Hepatocyte (in vitro differentiated cells): ENCODE measurements at regions not wholly inside any gene's neighbourhood (a gene's known extent, or its start where the extent isn't known, plus 50 kb on each side); places are given as distances from the start of the nearest gene placed in this dataset.

Experiments
- DNase-seq: peaks from one replicate; pipeline ENCODE4 v3.0.0-alpha.2; 2016; ENCODE audit warnings: low spot score
- H2AFZ ChIP-seq: fragments of 200-600 bp; sonication (generic); 2 replicates; pipeline ENCODE4 v1.6.0; 2016; ENCODE audit warnings: antibody characterized with exemption, mild to moderate bottlenecking
- H3K27ac ChIP-seq: fragments of 200-600 bp; sonication (generic); 2 replicates; pipeline ENCODE4 v1.5.1; 2016; ENCODE audit warnings: mild to moderate bottlenecking
- H3K27me3 ChIP-seq: fragments of 200-600 bp; sonication (generic); 2 replicates; pipeline ENCODE4 v1.6.1; 2016
- H3K36me3 ChIP-seq: fragments of 200-600 bp; sonication (generic); replicated peaks from 2 replicates; pipeline ENCODE4 v1.5.1; 2016; ENCODE audit warnings: low read depth; ENCODE audit not compliant: insufficient read depth
- H3K4me1 ChIP-seq: fragments of 200-600 bp; sonication (generic); 2 replicates; pipeline ENCODE4 v1.5.1; 2016; ENCODE audit warnings: mild to moderate bottlenecking, moderate library complexity; ENCODE audit not compliant: insufficient read depth
- H3K4me2 ChIP-seq: fragments of 200-600 bp; sonication (generic); 2 replicates; pipeline ENCODE4 v1.6.0; 2016
- H3K4me3 ChIP-seq: fragments of 200-600 bp; sonication (generic); 2 replicates; pipeline ENCODE4 v1.5.1; 2016; ENCODE audit warnings: mild to moderate bottlenecking
- H3K79me2 ChIP-seq: fragments of 200-600 bp; sonication (generic); 2 replicates; pipeline ENCODE4 v1.6.0; 2017; ENCODE audit warnings: mild to moderate bottlenecking
- H3K9me2 ChIP-seq: fragments of 200-600 bp; sonication (generic); replicated peaks from 2 replicates; pipeline ENCODE4 v1.6.0; 2017; ENCODE audit warnings: mild to moderate bottlenecking; ENCODE audit not compliant: insufficient read depth
- H3K9me3 ChIP-seq: fragments of 200-600 bp; sonication (generic); 2 replicates; pipeline ENCODE4 v1.5.1; 2016; ENCODE audit warnings: low read depth, mild to moderate bottlenecking
- H4K20me1 ChIP-seq: fragments of 200-600 bp; sonication (generic); 2 replicates; pipeline ENCODE4 v1.6.0; 2016; ENCODE audit warnings: mild to moderate bottlenecking; ENCODE audit not compliant: insufficient read depth, poor library complexity, severe bottlenecking
- CTCF ChIP-seq: fragments of 200-600 bp; sonication (generic); IDR thresholded peaks from 2 replicates; pipeline ENCODE4 v1.5.1; 2016; ENCODE audit warnings: antibody characterized with exemption, mild to moderate bottlenecking; ENCODE audit not compliant: poor library complexity
- EZH2 ChIP-seq: fragments of 200-600 bp; sonication (generic); IDR thresholded peaks from 2 replicates; pipeline ENCODE4 v1.6.1; 2016; ENCODE audit warnings: antibody characterized with exemption, mild to moderate bottlenecking, borderline replicate concordance
- EZH2phosphoT487 ChIP-seq: fragments of 200-600 bp; sonication (generic); IDR thresholded peaks from one replicate; pipeline ENCODE4 v1.6.1; 2018; ENCODE audit warnings: antibody characterized with exemption, mild to moderate bottlenecking, low read depth, moderate library complexity; ENCODE audit not compliant: unreplicated experiment, severe bottlenecking
- WGBS: methylation state at CpG from one replicate; pipeline ENCODE4 v1.1.6; 2016; ENCODE audit warnings: low lambda C conversion rate; ENCODE audit errors: missing lambda C conversion rate; 5-methylcytosine and 5-hydroxymethylcytosine counted together

GRCh38 chr6:3928111-3928510 is 78.9 kb downstream of the FAM50B start:
- Histone ChIP-seq H3K27ac (no peak overlapping the region), H3K79me2 (no peaks in the 10 kb centered on the region), H4K20me1 (no peaks in the 10 kb centered on the region), H3K9me2 (no peaks in the 10 kb centered on the region), H3K4me3 (no peak overlapping the region), H3K4me2 (no peak overlapping the region), H3K27me3 (no peaks in the 10 kb centered on the region), H3K9me3 (no peaks in the 10 kb centered on the region), H3K4me1 (no peaks in the 10 kb centered on the region), H2AFZ (no peak overlapping the region), H3K36me3 (no peaks in the 10 kb centered on the region)
- no peak for TF ChIP-seq EZH2phosphoT487
- TF ChIP-seq CTCF, result no peak
- TF ChIP-seq EZH2, result no peak
- no peak for DNase-seq
- WGBS, result 81% methylated on average over 5 of the region's 5 CpGs

- Histone ChIP-seq H4K20me1 (no peaks in the 10 kb centered on the region), H2AFZ (no peak overlapping the region), H3K79me2 (no peaks in the 10 kb centered on the region), H3K9me2 (no peaks in the 10 kb centered on the region), H3K4me3 (no peak overlapping the region), H3K27me3 (no peaks in the 10 kb centered on the region), H3K36me3 (no peaks in the 10 kb centered on the region), H3K4me1 (no peaks in the 10 kb centered on the region), H3K4me2 (no peak overlapping the region), H3K9me3 (no peaks in the 10 kb centered on the region), H3K27ac (peak overlapping the region; percentile 36)
- WGBS, result 78% methylated on average over 6 of the region's 6 CpGs
- no peak for DNase-seq
- TF ChIP-seq EZH2phosphoT487 (no peak), EZH2 (no peak), CTCF (no peak)
Measured at GRCh38 chr6:3929281-3929798, 80.2 kb downstream of the FAM50B start.

- Histone ChIP-seq H3K27me3 (no peaks in the 10 kb centered on the region), H3K9me3 (no peaks in the 10 kb centered on the region), H3K9me2 (no peaks in the 10 kb centered on the region), H3K4me2 (no peak overlapping the region), H3K4me3 (no peak overlapping the region), H3K27ac (no peak overlapping the region), H2AFZ (no peak overlapping the region), H3K79me2 (no peaks in the 10 kb centered on the region), H4K20me1 (no peaks in the 10 kb centered on the region), H3K4me1 (no peaks in the 10 kb centered on the region), H3K36me3 (no peaks in the 10 kb centered on the region)
- WGBS, result 88% methylated on average over 2 of the region's 2 CpGs
- TF ChIP-seq CTCF, result no peak
- no peak for TF ChIP-seq EZH2
- TF ChIP-seq EZH2phosphoT487, result no peak
- no peak for DNase-seq
Measured at GRCh38 chr6:3937438-3937837, 88.3 kb downstream of the FAM50B start.

- Histone ChIP-seq H3K36me3 (no peaks in the 10 kb centered on the region), H4K20me1 (no peaks in the 10 kb centered on the region), H3K4me3 (no peak overlapping the region), H3K9me2 (no peaks in the 10 kb centered on the region), H2AFZ (no peak overlapping the region), H3K4me1 (no peaks in the 10 kb centered on the region), H3K27me3 (no peaks in the 10 kb centered on the region), H3K9me3 (no peaks in the 10 kb centered on the region), H3K4me2 (no peak overlapping the region), H3K79me2 (no peaks in the 10 kb centered on the region), H3K27ac (no peak overlapping the region)
- WGBS, result 94% methylated on average over 4 of the region's 4 CpGs
- no peak for TF ChIP-seq EZH2phosphoT487
- no peak for TF ChIP-seq CTCF
- TF ChIP-seq EZH2, result no peak
- no peak for DNase-seq
Measured at GRCh38 chr6:3938715-3939367, 89.7 kb downstream of the FAM50B start.
